ENCODE measurements at regions not wholly inside any gene's neighbourhood (a gene's known extent, or its start where the extent isn't known, plus 50 kb on each side); places are given as distances from the start of the nearest gene placed in this dataset.
"Not testable (repeated sequence)": the region's sequence is repeated elsewhere in the genome, so short reads cannot be mapped to it uniquely, and the experiment has no call there.

DNA sequence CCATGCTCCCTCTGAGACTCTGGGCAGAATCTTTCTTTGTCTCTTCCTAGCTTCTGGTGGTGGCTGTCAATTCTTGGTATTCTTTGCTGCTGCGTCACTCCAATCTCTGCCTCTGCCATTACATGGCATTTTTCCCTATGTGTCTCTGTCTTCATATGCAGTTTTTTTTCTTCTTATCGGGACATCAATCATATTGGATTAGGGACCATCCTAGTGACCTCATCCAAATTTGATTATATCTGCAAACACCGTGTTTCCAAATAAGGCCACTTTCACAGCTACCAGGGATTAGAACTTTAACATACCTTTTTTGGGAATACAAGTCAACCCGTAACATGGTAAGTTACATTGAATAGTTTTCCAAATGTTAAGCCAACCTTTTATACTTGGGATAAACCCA lies 358.2 kb upstream of the FRG2C start:
- DNase-seq: no peak
- CTCF ChIA-PET: no interaction called here
- H3K36me3 Mint-ChIP-seq (ENCODE audit: low read depth): no peaks in the 10 kb centered on the region
- H3K4me3 Mint-ChIP-seq: no peak overlapping the region
- H3K27ac Mint-ChIP-seq: no peak overlapping the region
- no peaks in the 10 kb centered on the region for H3K4me1 Mint-ChIP-seq (ENCODE audit: low read depth)
- no peaks in the 10 kb centered on the region for H3K27me3 Mint-ChIP-seq (ENCODE audit: low read depth)
- POLR2A ChIA-PET: no interaction called here
- no peak for ATAC-seq
- no peaks in the 10 kb centered on the region for H3K9me3 Mint-ChIP-seq (ENCODE audit: insufficient read depth)

DNA sequence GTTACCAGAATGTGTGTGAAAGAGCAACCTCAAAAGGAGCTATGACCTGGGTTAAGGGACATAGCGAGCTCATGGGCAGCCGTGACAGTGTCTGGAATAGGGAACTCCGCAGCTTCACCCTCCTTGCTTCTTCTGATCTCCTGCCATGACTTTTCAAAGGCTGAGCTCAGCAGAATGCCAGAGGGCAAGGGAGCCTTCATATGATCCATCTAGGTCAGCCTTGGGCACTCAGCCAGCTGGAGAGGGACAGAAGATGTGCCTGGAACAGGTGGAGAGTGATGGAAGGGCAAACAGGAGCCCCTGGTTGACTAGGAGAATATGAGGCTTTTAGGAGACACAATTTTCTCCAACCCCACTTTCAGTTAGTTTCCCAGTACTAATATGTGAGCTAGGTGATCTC lies 352.8 kb upstream of the FRG2C start:
- H3K4me3 Mint-ChIP-seq; H3K27me3 Mint-ChIP-seq (ENCODE audit: low read depth); H3K4me1 Mint-ChIP-seq (ENCODE audit: low read depth); H3K9me3 Mint-ChIP-seq (ENCODE audit: insufficient read depth); H3K27ac Mint-ChIP-seq; DNase-seq; CTCF ChIA-PET; ATAC-seq; H3K36me3 Mint-ChIP-seq (ENCODE audit: low read depth): not testable (repeated sequence)
- POLR2A ChIA-PET: interaction anchor here (0.6 kb wide), 1 partner anchor 13 kb away, joined by 3 read pairs; no protein-coding TSS in a partner anchor

DNA sequence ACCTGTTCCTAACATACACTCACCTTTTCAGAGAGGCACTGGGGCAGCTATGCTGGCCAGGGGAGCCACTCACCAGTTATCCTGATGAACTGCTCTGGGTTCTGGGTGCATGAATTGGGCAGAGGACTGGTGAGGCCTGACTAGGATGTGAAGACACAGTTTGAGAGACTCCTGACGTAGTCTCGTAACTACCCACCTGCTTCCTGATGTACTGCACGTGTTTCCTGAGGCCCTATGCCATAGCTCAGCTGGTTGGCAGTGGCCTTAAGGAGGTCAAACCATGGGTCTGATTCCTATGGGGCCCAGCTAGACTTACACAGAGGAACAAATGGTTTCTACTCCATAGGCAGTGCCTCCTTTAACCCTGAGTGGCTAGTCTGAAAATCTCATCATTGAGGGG lies 351.7 kb upstream of the FRG2C start:
- ATAC-seq; DNase-seq; H3K36me3 Mint-ChIP-seq (ENCODE audit: low read depth); H3K4me3 Mint-ChIP-seq; H3K4me1 Mint-ChIP-seq (ENCODE audit: low read depth); POLR2A ChIA-PET; H3K27ac Mint-ChIP-seq; H3K27me3 Mint-ChIP-seq (ENCODE audit: low read depth); CTCF ChIA-PET; H3K9me3 Mint-ChIP-seq (ENCODE audit: insufficient read depth): not testable (repeated sequence)

DNA sequence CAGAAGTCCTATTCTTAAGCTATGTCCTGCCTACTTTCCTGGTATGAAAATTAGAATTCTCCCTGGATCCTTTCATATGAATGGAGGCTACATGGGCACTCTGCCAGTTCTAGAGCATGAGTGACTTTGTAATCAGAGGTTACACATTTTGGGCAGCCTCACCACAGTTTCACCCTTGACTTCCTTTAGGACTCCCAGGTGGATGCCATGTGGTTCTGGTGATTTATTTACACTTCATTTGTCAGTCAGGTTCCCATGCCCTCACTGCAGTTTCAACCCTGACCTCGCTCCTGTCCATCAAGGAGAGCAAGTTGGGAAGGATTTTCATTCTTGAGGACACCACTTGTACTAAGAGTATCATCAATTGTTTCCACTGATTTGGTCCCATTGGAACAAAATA lies 344.4 kb upstream of the FRG2C start:
- ATAC-seq; H3K27ac Mint-ChIP-seq; DNase-seq; CTCF ChIA-PET; H3K27me3 Mint-ChIP-seq (ENCODE audit: low read depth); H3K36me3 Mint-ChIP-seq (ENCODE audit: low read depth); H3K4me3 Mint-ChIP-seq; POLR2A ChIA-PET; H3K9me3 Mint-ChIP-seq (ENCODE audit: insufficient read depth); H3K4me1 Mint-ChIP-seq (ENCODE audit: low read depth): not testable (repeated sequence)

DNA sequence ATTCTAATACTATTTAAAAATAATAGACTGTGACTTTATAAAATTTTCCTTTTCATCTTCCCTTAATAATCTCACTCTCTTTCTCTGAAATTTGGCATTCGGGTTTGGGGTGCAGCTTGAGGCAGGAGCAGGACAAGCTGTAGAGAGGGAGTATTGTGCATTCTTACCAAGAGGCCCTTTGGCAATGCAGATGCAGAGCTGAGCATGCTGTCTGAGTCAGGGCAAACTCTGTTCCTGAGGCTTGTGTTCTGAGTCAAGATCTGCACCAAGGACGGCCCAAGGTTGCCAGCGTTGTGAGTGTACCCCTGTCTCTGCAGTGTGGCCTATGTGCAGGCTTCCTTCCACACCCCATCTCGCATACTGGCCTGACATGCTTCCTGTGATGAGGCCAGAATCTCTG lies 343.8 kb upstream of the FRG2C start:
- H3K9me3 Mint-ChIP-seq (ENCODE audit: insufficient read depth): no peaks in the 10 kb centered on the region
- H3K27me3 Mint-ChIP-seq (ENCODE audit: low read depth): no peaks in the 10 kb centered on the region
- H3K36me3 Mint-ChIP-seq (ENCODE audit: low read depth): no peaks in the 10 kb centered on the region
- CTCF ChIA-PET: no interaction called here
- no peaks in the 10 kb centered on the region for H3K4me1 Mint-ChIP-seq (ENCODE audit: low read depth)
- DNase-seq (no peak), ATAC-seq (no peak)
- POLR2A ChIA-PET: no interaction called here
- no peak overlapping the region for H3K4me3 Mint-ChIP-seq
- no peak overlapping the region for H3K27ac Mint-ChIP-seq

DNA sequence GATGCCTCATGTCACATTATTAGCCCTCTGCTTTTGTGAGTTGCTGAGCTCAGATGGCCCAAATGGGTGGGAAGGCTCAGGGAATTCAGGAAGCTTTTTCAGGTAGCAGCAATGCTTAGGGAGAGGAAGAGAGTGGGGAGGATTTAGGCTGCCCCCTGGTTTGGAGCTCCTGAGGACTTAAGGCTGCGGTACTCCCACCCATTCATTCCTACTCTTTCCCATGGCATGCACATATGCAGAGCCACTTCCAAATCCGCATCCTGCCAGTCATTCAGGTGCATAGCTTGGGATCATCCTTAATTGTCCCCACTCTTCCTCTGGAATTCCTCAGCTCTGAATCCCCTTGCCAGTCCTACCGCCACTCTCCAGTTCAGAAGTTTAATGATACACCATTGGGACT lies 343.1 kb upstream of the FRG2C start:
- Mint-ChIP-seq H3K27ac (no peak overlapping the region), H3K36me3 (ENCODE audit: low read depth) (no peaks in the 10 kb centered on the region), H3K27me3 (ENCODE audit: low read depth) (no peaks in the 10 kb centered on the region), H3K4me3 (no peak overlapping the region), H3K4me1 (ENCODE audit: low read depth) (no peaks in the 10 kb centered on the region), H3K9me3 (ENCODE audit: insufficient read depth) (no peaks in the 10 kb centered on the region)
- ChIA-PET CTCF (no interaction called here), POLR2A (no interaction called here)
- ATAC-seq (no peak), DNase-seq (no peak)

DNA sequence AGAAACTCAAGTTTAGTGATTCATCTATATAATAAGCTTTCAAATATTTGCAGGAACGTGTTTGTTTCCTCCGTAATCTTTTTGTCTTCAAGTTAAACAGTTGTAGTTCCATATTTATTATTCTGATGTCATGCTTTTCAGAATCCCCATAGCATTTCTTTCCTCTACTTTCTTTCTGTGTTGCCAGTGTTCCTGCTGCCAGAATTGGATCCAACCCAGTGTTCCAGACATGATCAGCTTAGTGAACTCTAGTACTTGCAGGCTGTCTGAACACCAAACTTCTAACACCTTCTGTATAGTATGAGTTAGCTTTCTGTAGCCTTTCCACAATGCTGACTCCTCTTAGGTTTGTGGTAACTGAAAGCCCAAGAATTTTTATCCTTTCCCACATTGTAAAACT lies 340.2 kb upstream of the FRG2C start:
- H3K27me3 Mint-ChIP-seq (ENCODE audit: low read depth); ATAC-seq; DNase-seq; CTCF ChIA-PET; H3K36me3 Mint-ChIP-seq (ENCODE audit: low read depth); H3K4me1 Mint-ChIP-seq (ENCODE audit: low read depth); H3K27ac Mint-ChIP-seq; H3K4me3 Mint-ChIP-seq; H3K9me3 Mint-ChIP-seq (ENCODE audit: insufficient read depth): not testable (repeated sequence)
- POLR2A ChIA-PET: interaction anchor here (0.7 kb wide), 1 partner anchor 12 kb away, joined by 3 read pairs; no protein-coding TSS in a partner anchor

DNA sequence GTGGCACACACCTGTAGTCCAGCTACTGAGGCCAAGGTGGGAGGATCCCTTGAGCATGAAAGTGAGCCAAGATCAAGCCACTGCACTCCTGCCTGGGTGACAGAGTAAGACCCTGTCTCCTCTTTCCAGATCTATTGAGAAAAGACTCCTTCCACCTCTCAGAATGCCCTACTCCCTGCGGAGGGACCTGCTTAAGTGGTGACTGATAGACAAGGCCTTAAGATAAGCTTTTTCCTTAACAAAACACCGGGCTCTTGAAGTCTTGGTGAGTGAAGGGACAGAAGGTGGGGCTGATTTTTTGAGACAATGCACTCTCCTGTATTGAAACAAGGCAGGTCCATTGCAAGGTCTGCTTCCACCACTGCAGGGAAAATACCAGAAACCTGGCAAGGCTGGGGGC lies 338.4 kb upstream of the FRG2C start:
- Mint-ChIP-seq H3K27ac (no peak overlapping the region), H3K36me3 (ENCODE audit: low read depth) (no peaks in the 10 kb centered on the region), H3K4me1 (ENCODE audit: low read depth) (no peaks in the 10 kb centered on the region), H3K9me3 (ENCODE audit: insufficient read depth) (no peaks in the 10 kb centered on the region), H3K27me3 (ENCODE audit: low read depth) (no peaks in the 10 kb centered on the region), H3K4me3 (no peak overlapping the region)
- ChIA-PET CTCF (no interaction called here), POLR2A (no interaction called here)
- ATAC-seq (no peak), DNase-seq (no peak)

DNA sequence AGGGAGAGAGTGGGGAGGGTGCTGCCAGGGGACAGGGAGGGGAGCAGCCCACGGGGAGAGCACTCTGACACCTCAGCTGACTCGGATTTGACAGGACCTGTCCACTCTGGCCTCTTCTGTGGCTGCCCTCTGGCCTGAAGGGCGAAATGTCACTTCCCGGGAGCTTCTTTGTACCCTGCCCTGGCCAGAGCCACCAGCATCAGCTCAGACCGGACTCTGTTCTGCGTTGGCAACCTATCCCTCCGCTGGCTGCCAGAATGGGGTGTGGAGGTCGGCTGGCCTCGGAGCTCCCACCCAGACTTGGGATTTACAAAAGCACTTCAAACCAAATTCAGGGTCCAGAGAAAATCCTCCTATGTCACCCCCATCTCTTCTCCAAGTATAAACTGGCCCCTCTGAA lies 336.7 kb upstream of the FRG2C start:
- H3K9me3 Mint-ChIP-seq (ENCODE audit: insufficient read depth): no peaks in the 10 kb centered on the region
- no peak overlapping the region for H3K4me3 Mint-ChIP-seq
- ChIA-PET POLR2A (no interaction called here), CTCF (no interaction called here)
- H3K27ac Mint-ChIP-seq: no peak overlapping the region
- no peak for ATAC-seq
- no peaks in the 10 kb centered on the region for H3K36me3 Mint-ChIP-seq (ENCODE audit: low read depth)
- H3K4me1 Mint-ChIP-seq (ENCODE audit: low read depth): no peaks in the 10 kb centered on the region
- no peak for DNase-seq
- no peaks in the 10 kb centered on the region for H3K27me3 Mint-ChIP-seq (ENCODE audit: low read depth)

DNA sequence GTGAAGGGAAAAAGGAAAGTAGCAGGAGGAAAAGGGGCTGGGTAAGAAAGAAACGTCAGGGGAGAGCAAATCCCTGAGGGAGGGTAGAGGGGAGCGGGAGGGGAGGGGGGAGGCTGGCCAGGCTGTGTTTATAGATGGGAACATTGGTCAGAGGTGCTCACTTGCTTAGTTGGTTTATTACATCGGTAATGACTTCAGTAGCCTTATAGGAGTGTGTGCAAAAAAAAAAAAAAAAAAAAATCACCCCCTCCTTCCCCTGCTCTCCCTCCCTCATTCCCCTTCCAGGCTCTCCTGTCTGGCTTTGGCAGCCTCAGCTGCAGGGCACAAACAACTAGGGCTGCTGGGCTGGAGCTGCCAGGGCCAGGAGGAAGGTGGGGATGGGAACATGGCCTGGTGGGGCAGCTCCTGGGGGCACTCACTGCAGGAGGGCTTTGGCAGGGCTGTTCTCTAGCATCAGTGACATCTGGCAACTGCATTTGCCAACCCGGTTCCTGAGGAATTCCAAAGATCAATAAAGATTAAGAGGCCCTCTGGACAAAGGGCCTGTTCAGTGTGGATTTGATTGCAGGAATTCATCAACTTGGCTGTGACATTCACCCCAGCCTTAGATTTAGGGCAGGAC lies 334.5 kb upstream of the FRG2C start:
- no peak overlapping the region for H3K4me3 Mint-ChIP-seq
- DNase-seq (no peak), ATAC-seq (no peak)
- no peak overlapping the region for H3K27ac Mint-ChIP-seq
- H3K27me3 Mint-ChIP-seq (ENCODE audit: low read depth): no peaks in the 10 kb centered on the region
- no peaks in the 10 kb centered on the region for H3K36me3 Mint-ChIP-seq (ENCODE audit: low read depth)
- H3K4me1 Mint-ChIP-seq (ENCODE audit: low read depth): no peaks in the 10 kb centered on the region
- H3K9me3 Mint-ChIP-seq (ENCODE audit: insufficient read depth): no peaks in the 10 kb centered on the region
- ChIA-PET POLR2A (no interaction called here), CTCF (no interaction called here)

DNA sequence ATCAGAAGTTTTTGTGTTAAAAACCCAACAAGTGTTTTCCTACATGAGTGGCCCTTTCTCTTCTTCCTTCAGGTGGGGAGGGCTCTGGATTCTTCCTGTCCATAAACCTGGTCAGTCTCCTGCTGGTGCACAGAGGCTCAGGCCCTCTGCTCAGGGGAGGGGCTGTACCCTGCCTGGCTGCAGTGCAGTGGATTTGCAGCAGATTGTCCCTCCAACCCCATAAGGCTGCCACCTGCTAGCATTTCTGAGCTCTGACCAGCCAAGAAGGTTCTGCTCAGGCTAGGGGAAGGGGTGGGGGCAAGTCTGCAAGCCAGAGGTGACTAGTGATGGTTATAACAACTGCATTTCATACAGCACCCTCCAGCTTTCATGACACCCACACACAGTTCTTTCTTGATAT lies 333.7 kb upstream of the FRG2C start:
- H3K27ac Mint-ChIP-seq; CTCF ChIA-PET; H3K4me1 Mint-ChIP-seq (ENCODE audit: low read depth); POLR2A ChIA-PET; H3K9me3 Mint-ChIP-seq (ENCODE audit: insufficient read depth); H3K4me3 Mint-ChIP-seq; H3K36me3 Mint-ChIP-seq (ENCODE audit: low read depth); H3K27me3 Mint-ChIP-seq (ENCODE audit: low read depth); ATAC-seq; DNase-seq: not testable (repeated sequence)

DNA sequence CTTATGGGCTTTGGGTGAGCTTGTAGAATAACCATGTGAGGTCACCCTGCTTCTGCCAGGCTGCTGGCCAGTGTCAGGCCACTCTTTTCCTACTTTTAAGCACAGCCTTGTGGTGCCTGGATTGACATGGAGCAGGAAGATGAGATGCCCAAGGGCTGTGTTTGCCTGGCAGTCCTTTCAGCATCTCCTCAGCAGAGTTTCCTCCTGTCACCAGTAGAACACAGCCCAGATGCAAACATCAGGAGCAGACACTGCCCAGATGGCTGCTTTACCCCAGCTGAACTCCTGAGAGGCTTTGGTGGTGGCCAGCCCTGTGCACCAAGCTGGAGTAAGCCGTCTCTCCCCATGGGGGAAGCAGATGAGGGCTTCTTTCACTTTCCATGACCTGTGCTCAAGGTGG lies 332.0 kb upstream of the FRG2C start:
- DNase-seq; H3K4me1 Mint-ChIP-seq (ENCODE audit: low read depth); H3K36me3 Mint-ChIP-seq (ENCODE audit: low read depth); H3K4me3 Mint-ChIP-seq; H3K27me3 Mint-ChIP-seq (ENCODE audit: low read depth); ATAC-seq; POLR2A ChIA-PET; H3K9me3 Mint-ChIP-seq (ENCODE audit: insufficient read depth); H3K27ac Mint-ChIP-seq; CTCF ChIA-PET: not testable (repeated sequence)

DNA sequence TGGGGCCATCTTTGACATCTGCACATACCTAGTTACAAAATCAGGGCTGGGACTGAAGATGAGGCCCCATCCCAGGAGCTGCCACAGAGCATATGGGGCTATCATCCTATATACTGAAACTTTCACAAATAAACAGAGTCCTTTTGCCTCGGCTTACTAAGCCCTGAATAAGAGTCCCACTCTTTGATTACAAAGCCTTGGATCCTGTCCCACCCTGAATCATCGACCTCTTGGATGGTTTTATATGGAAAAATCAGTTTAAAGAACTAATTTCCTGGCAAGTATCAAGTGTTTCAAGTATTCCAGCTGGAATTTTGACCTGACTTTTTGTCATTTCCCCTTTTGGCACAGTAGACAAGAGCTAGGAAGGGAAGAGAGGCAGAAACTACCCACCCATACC lies 331.3 kb upstream of the FRG2C start:
- Mint-ChIP-seq H3K9me3 (ENCODE audit: insufficient read depth) (no peaks in the 10 kb centered on the region), H3K4me1 (ENCODE audit: low read depth) (no peaks in the 10 kb centered on the region), H3K27ac (no peak overlapping the region), H3K27me3 (ENCODE audit: low read depth) (no peaks in the 10 kb centered on the region), H3K4me3 (no peak overlapping the region), H3K36me3 (ENCODE audit: low read depth) (no peaks in the 10 kb centered on the region)
- ATAC-seq: no peak
- DNase-seq: no peak
- CTCF ChIA-PET: no interaction called here
- POLR2A ChIA-PET: no interaction called here
